ENCODE measurements at regions not wholly inside any gene's neighbourhood (a gene's known extent, or its start where the extent isn't known, plus 50 kb on each side); places are given as distances from the start of the nearest gene placed in this dataset.
A peak's percentile ranks its signal among the peaks of the same experiment; 100 is the strongest.

DNA sequence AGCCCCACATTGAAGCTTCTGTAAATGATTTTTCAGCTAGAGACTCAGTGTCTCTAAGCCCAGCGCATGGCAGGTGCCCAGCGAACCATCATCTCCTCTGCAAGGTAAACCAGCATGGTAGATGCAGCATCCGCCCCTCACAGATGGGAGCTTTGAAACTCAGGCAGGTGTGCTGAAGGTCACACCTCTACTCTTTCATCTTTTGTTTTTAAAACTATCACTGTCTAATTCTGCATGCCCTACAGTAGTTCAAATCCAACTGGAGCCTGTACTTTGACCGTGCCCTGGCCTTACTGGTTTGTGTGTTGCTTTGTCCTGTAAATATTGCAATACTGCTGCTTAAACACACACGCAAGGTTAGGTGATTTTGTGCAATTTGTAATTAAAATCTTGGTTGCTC lies 831.1 kb downstream of the GALR1 start:
- DNase-seq = no peak

DNA sequence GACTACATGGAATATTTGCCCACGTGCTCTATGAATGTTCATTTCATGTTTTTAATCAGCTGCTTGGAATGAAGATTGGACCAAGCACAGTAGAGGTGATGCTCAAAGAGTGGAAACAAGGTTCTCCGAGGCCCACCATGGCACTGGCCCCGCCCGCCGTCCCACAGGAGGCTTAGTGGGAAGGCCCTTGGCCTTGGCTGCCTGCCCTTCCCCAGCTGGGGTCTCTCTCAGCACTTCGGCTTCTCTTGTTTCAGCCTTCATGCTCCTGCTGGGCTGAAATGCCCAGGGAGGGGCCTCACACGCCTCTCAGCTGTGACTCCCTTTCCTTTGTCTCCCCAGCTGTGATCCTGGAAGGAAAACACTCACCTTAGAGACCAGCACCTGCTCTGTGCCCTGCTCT lies 833.2 kb downstream of the GALR1 start:
- peak in 1 of 2 experiments; percentile 30 for DNase-seq

DNA sequence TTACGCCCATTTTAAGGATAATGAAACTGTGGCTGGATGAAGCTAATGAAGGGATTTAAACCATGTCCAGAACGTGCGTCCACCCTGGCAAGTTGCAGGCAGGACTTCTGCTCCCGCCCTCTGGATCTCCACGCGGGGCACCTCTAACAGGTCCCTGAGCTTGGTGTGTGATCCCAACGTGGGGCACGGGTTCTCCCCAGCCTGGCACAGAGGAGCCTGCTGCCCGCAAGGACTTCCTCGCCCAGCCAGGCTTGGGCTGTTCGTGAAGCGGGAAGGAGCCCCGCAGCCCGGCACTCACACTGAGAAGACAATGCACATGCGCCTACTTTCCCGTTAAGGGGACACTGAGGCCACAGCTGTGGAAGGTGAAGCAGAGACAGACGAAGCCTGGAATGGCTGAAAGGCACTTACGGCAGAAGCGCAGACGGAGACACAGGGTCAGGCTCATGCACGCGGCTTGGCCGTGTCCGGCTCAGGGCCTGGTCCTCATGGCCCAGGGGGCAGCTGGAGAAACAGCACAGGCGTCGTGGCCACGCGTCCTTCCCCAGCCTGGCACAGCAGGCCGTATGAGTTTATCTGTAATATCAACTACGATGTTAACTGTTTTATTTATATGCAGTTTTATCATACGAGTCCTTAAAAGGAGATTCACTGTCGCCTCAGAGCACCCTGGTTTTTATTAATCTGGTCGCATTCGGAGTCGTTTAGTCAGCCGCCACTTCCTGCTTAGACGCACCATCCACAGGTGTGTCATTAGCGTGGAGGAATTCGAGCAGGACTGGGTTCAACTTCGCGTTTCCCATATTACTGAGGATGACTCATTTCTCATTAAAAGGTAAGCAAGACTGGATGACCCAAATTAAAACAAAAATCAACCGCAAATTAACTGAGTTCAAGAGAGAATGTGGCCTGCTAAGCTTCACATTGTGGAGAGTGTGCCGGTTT lies 835.9 kb downstream of the GALR1 start:
- DNase-seq = no peak

DNA sequence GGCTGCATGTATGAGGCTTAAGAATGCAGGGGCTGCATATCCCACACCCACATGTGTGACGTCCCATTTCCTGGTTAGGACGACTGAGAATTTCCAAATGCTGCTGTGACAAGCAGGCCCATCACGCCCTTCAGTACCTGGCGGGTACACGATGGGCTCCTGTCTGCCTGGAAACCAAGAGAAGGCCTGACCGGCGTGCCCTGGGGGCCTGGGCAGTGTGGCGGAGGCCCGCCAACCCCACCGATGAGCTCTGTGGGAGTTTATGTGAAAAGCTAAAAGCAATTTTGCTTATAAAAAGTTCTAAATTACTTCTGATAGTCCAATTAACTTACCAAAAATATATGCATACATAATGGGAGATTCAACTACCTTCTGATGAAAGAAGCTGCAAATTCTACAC lies 837.3 kb downstream of the GALR1 start:
- DNase-seq = no peak

DNA sequence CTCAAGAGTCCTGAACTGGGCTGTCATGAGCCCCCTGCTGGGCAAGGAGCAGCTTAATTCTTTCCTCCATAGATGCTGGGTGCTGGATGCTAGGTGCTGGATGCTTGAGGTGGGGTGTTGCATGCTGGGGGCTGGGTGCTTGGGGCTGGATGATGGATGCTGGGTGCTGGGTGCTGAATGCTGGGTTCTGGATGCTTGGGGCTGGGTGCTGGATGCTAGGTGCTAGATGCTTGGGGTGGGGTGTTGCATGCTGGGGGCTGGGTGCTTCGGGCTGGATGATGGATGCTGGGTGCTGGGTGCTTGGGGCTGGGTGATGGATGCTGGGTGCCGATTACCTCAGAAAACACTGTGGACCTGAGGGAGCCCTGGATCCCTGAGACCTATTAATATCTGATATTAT lies 837.7 kb downstream of the GALR1 start:
- DNase-seq = no peak

DNA sequence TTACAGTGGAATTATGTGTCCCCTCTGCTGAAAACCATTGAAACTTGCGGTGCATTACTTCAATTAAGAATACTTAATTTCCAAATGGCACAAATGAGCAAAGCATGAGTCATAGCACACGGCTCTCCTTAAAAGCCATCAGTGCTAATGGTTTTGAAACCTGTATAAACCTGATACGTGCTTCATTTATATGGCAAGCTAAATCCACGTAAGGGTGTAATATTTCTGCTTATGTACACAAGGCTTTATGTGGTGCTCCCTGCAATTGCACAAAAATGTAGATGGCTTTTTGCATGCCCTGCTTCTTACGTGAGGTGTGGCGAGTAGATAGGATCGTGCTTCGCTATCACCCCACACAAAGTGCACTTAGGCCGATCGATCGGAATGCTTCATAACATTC lies 840.9 kb downstream of the GALR1 start:
- peak in 1 of 2 experiments; percentile 52 for DNase-seq

DNA sequence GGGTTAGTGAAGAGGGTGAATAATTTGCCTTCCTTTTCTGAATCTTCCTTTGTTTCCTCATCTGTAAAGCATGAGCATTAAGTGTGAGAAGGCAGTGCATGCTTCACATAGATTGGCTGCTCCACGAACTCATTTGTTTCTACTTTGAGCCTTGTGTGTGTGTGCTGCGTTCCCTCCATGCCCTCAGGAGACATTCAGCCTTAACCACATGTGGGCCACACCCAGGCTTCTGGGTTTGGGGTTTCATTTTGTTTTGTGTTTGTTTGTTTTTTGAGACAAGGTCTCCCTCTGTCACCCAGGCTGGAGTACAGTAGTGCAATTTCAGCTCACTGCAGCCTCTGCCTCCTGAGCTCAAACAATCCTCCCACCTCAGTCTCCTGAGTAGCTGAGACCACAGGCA lies 843.3 kb downstream of the GALR1 start:
- no peak for DNase-seq

DNA sequence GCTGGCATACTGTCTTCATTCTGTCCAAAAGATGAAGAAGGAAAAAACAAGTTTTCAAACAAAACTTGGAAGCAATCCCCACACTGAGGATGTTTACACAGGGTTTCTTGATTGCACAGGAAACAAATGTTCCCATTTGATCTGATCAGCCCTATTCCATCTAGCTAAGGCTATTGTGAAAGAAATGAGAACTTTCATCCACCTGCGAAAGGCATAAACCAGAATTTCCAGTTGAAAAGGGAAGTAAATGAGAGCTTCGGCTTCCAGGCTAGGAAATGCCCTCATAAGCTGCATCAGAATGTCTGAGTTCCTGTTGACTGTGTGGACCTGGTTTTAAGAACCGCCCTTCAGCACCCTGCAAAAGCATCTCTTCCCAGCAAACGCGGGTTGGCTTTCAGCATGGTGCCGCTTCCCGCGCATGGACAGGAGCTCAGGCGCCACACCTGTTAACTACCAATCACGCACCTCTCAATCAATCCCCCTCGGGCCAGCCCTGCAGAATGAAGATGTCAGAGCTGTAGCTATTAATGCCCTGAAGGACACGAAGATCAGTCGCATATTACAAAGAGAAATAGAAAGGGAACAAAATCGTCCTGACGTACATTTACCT lies 850.4 kb downstream of the GALR1 start:
- no peak for DNase-seq

DNA sequence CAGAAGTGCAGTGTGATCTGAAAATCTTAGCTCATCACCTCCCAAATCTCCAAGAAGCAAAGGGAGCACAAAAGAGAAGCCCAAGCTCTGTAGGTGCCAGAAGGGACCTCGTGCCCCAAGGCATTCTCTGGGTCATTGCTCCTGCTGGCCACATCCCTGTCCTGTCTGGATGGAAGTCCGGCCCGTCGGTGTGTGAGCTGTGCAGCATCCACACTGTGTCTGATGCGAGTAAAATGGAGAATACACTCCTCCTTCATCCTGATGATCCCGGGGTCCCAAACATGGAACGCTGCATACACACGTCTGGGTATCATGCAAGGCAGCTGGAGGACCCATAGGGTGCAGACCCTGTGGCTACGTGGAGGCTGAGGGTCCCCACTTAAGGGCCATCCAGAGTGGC lies 851.4 kb downstream of the GALR1 start:
- DNase-seq = no peak

DNA sequence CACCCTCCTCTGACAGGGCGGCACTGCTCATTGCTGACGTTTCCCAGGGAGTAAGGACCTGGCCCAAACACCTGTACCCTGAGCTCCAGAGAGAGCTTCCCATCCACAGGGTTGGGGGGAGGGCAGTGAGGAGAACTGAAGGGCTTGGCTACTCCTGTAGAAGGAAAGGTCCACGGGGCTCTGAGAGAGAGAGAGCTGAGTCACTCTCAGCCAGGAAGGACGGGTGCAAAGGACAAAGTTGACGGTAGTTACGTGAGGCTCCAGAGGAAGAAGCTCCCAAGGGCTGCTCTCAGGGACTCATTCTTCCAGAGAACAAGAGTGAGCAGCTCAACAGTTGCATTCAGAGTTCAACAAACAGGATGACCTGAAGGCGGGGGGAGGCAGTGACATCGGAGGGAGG lies 852.5 kb downstream of the GALR1 start:
- no peak for DNase-seq

DNA sequence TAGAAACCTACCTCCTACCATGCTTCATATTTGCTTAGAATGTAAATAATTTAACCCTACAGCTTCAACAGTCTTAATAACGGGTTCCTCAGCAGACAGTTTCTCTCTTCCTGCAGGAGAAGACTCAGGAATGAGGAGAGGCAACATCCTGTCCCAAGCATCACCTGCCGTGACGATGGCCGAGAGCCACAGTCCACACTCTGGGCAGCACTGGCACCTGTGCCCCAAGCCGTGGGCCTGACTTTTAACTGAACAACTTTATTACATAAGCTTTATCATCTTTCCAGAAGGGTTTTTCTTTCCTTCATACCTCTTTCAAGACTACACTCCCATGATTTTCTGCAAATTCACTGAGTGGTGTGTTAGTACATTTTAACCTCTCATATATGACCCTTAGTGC lies 856.0 kb downstream of the GALR1 start:
- no peak for DNase-seq

DNA sequence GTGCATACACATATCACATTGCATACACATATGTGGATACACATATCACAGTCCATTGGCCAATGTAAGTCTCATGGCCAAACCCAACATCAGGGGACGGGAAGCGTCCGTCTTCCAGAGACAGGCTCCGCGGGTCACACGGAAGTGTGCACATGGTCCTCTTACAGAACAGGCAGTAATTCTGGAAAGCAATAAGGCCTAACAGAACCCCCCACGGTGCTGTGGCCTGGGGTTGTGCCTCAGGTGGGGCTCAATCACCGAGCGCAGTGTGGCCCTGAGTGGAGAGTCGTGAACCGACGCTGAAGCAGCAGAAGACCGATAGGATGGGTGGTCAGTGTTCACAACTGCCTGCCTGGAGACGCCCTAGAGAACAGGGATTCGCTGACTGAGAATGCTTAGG lies 857.3 kb downstream of the GALR1 start:
- DNase-seq = no peak

DNA sequence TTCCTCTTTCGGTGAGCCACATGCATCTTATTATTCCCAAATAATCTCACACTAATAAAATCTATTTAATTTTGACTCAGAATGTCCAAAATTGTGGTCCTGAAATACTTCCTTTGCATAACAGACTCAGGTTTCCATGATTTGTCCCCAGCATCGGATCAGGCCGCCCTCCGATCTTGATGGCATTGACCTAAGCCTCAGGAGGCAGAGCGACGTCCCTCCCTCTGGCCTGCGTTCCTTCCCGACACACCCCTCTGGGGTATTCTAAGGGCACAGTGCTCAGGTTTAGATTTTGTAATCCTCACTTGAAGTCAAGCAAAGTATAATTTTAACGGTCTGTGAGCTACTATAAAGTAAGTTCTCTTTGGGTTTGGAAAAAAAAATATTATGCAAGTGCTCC lies 857.7 kb downstream of the GALR1 start:
- DNase-seq = no peak

DNA sequence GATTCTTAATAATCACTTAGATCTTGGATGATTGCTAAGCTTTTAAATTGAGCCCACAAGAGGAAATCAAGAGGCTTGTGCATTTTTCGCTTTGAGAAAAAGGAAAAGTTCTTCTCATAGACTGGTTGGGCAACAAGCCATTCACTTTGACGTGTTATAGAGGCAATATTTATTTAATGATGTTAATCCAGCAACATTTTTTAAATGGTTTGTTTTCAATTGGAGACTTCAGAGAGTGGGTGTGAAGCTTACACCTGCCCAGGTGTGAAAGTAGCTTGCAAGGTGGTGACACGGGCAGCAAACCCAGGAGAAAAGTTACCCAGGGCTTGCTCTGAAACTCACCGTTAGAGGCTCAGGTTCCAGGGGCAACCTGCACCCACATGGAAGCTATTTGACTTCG lies 858.9 kb downstream of the GALR1 start:
- no peak for DNase-seq

DNA sequence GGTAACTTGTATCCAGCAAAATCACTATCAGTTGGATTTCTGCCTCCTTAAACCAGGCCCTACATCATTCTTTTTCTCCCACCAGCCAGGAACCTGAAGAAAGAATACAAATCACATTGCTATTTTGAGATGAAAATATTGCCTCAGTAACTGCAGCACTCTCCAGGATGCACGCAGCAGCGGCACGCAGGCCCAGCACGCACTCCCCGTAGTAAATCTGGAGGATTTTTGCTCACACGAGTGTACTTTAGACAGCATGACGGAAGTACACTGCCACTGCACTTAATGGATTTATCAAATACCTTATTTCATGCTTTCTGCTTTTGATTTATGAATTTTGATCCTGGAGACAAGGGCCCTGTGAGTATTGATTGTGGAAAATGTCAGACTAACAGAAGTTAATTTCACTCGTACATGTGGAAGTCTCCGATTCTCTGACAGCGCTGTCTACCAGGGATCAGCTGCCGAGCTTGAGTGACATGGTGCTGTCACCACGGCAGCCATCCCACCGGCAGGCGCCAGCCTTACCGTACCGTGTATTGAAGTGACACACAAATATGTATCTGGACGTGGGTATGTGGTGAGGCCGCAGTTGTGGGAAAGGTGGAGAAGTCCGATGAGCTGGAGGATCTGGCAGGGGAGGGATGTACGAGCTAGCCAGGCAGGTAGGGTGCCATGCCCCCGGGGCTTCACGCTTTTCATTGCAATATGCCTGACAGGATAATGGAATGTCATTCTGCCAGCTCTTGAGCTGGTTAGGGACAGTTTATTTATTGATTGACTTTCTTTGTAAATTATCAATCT lies 863.7 kb downstream of the GALR1 start:
- no peak for DNase-seq

DNA sequence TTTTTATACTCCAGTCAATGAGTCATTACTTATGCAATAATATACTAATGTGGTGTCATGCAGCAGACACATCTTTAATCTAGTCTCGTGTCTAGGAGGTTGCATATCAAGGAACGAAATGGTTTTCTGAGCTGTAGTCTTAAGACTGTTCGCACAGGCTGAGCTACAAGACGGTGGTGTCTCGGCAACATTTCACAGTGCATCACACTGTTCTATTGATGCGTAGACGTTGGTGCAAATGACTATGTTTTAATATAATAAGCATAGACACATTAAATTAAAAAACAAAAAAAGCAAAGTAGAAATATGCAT lies 864.2 kb downstream of the GALR1 start:
- DNase-seq = no peak

DNA sequence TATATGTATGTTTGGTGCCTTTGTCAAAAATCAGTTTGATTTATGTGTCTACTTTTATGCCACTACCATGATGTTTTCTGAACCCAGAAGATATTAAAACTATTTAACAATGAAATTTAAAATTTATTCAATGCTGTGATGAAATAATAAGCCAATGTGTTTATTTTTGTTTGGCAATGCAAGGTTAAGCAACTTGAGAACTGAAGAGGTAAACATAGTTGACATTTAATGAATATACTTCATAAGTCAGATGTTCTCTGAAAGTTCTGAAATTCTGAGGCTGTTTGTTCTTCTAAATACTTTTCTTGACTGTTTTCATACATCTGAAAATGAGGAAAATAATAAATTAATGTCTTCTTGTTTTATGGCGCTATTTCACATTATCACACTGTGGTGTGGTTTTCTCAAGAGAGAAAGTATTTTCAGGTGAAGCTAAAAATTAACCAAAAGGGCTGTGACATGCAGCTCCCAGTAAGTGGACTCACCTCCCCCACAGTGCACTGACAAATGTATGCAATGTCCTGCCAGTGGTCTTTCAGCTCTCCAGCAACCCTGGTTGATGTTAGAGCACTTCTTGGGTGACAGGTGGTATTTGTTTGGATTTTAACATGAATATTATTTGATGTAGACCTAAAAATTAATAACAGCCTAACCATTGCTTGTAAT lies 863.6 kb upstream of the SALL3 start:
- no peak for DNase-seq

DNA sequence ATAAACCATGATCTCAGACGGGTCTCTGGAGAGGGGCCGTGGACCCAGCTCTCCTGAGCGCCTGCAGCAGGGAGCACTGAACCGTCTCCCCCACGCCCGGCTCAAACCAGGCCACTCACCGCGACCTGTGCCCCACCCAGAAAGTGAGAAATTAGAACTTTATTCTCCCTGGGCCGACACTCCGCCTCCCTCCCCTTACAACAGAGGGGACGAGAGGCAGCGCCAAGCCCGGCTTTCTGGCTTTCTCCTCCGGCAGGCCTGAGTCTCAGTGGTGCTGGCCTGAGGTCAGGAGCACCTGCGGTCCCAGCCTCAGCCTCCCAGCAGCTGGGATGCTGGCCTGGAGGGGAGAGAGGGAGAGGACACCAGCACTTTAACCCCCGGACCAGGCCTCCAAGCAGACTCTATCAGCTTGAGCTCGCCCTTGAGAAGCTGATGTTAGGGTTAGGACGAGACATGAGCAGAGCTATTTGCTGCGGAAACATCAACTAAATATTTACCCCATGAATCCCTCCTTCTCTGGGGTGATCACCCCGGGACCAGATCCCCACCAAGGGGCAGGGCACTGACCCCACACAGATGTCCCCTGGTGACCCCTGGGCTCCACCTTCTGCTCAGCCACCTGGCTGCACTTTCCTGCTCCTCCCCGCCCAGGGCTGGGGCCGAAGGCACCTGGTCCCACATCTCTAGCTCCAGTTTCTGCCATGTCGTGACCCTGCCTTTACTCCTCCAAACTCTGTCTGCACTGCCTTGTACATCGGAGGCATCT lies 856.3 kb upstream of the SALL3 start:
- DNase-seq = no peak

DNA sequence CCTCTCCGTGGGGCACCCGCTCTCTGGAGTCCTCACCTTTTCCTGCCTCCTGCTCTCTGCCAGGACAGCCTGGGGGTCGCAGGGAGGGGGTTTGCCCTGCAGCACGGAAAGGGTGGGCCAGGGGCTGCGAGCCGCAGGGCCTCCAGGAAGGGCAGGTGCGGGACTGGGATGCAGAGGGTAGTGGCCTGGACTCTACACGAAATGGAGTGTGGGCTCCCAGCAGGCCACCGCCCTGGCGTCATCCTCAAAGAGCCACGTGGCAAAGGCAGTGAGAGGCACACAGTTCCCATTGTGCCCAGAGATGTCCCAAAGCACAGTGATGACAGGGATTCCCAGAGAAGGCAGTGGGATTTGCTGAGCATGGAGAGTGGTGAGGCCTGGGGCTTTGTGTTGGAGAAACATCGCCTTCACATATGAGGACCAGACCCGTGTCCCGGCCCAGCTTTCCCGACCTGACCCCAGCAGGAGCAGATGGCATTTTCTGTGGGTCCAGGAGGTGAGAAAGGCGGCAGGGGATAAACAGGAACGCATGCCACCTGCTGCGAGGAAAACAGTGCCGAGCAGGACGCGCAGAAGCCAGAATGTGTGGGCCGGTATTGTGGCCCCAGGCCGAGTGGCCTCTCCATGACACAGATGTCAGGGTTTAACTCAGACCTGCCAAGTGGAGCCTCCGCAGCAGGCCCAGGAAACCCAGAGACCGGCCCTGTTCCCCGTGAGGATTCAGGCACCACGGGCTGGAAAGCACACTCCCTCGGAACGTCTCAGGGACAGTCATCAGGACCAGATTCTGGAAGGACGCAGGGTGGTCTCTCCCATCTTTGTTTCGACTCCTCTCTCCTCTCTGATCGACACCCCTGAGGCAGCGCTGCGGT lies 855.5 kb upstream of the SALL3 start:
- DNase-seq = no peak

DNA sequence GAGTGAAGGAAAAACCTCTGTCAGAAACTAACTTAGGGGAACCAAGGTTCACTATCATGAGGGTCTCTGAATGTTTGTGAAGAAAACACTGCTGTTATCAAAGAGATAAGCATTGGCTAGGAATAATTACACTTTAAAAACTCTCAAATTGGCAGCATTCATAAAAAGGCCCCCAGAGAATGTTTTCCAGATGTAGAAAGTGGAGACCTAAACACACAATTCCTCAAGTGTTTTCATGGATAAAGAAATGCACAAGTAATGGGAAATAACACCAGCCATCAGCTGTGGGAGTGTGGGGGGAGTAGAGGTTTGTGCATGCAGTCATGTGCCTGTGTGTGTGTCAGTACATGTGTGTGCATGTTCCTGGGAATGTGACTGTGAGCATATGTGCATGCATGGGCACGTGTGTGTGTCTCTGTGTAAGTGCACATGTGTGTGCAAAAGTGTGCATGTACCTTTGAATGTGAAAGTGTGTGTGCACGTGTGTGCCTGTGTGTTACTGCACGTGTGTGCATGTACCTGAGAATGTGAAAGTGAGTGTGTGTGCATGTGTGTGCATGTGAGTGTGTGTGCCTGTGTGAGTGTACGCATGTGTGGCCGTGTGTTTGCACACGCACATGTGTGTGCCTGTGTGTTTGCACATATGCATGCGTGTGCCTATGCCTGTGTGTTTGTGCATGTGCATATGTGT lies 854.3 kb upstream of the SALL3 start:
- DNase-seq = no peak

DNA sequence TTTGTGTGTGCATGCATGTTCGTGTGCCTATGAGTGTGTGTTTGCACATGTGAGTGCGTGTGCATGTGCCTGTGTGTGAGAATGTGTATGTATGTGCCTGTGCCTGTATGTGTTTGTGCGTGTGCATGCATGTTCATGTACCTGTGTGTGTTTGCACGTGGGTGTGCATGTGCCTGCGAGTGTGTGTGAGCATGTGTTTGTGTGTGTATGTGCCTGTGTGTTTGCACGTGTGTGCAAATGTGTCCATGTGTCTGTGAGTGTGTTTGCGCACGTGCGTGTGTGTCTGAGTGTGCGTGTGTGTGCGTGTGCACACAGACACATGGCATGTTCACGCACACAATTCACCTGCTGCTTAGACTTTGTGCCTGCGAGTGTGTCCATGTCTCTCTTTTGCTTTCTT lies 853.5 kb upstream of the SALL3 start:
- DNase-seq = no peak
